AG09319 (cell line): ENCODE measurements at regions not wholly inside any gene's neighbourhood (a gene's known extent, or its start where the extent isn't known, plus 50 kb on each side); places are given as distances from the start of the nearest gene placed in this dataset.

Experiments
- DNase-seq: peaks from one replicate; pipeline ENCODE4 v3.0.0-alpha.2; 2010; ENCODE audit warnings: low read depth; ENCODE audit errors: extremely low read depth
- CTCF ChIP-seq: IDR thresholded peaks from 2 replicates; pipeline ENCODE4 v1.5.1; 2011; ENCODE audit warnings: low read depth, mild to moderate bottlenecking, inconsistent platforms, low read length, moderate library complexity

GRCh38 chr18:42632801-42633200 is 482.7 kb downstream of the RIT2 start:
- no peak for TF ChIP-seq CTCF
- no peak for DNase-seq

- DNase-seq, result no peak
- TF ChIP-seq CTCF, result no peak
These were observed 480.0 kb downstream of the RIT2 start for GRCh38 chr18:42635378-42636048.

- no peak for TF ChIP-seq CTCF
- no peak for DNase-seq
These were observed 479.2 kb downstream of the RIT2 start for GRCh38 chr18:42636309-42636708.

- TF ChIP-seq CTCF, result no peak
- no peak for DNase-seq
These were observed 475.3 kb downstream of the RIT2 start for GRCh38 chr18:42640160-42640559.

GRCh38 chr18:42641996-42642395 is 473.5 kb downstream of the RIT2 start:
- TF ChIP-seq CTCF, result no peak
- no peak for DNase-seq

GRCh38 chr18:42644729-42645131 is 470.8 kb downstream of the RIT2 start:
- TF ChIP-seq CTCF, result no peak
- no peak for DNase-seq

- TF ChIP-seq CTCF, result no peak
- no peak for DNase-seq
These were observed 466.0 kb downstream of the RIT2 start for GRCh38 chr18:42649331-42650035.
